ENCODE measurements at regions not wholly inside any gene's neighbourhood (a gene's known extent, or its start where the extent isn't known, plus 50 kb on each side); places are given as distances from the start of the nearest gene placed in this dataset.
"Not testable (repeated sequence)": the region's sequence is repeated elsewhere in the genome, so short reads cannot be mapped to it uniquely, and the experiment has no call there.

DNA sequence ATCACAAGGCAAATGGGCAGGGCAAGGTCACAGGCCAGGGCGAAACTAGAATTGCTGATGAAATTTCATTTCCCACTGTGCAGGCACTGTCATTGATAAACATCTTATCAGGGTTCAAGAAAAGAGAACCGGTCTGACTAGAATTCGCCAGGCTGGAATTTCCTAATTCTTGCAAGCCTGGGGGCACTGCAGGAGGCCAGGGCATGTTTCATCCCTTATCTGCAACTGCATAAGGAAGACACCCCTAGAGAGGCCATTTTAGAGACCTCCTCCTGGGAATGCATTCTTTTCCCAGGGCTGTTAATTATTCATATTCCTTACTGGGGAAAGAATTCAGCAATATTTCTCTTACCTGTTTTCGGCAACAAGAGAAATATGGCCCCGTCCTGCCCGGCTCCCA lies 266.2 kb upstream of the CYLC2 start:
- no peak for DNase-seq (ENCODE audit: low spot score)

DNA sequence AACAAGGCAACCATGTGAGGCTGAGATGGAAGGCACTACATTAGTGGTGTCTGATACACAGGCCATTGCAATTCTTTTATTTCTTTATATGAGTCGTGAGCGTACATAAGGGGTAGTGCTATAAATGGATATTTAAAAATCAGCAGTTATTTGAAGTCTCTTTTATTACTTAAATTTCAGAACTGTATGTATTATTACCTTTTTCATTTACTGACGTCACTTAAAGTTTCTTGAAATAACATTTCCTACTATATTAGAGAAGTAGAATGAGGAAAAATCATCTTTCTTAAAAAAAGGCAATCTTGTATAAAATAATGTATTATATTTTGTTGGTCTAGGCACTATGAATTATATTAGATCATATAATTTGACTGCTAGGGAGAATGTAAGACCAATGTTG lies 280.9 kb upstream of the CYLC2 start:
- no peak for DNase-seq (ENCODE audit: low spot score)

DNA sequence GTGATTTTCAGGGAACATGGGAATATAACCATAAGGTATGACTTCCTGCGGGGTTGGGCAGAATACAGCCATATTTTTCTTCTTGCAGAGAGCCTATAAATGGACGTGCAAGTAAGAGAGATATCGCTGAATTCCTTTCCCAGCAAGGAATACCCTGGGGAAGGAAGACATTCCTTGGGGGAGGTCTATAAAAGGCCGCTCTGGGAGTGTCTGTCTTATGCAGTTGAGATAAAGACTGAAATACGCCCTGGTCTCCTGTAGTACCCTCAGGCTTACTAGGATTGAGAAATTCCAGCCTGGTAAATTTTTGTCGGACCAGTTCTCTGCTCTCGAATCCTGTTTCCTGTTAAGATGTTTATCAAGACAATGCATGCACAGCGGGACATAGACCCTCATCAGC lies 282.2 kb upstream of the CYLC2 start:
- DNase-seq (ENCODE audit: low spot score) = not testable (repeated sequence)

- no peak for DNase-seq (ENCODE audit: low spot score)
Observed at GRCh38 chr9:102700936-102701335, 294.2 kb upstream of the CYLC2 start.

- DNase-seq (ENCODE audit: low spot score) = no peak
Observed at GRCh38 chr9:102669220-102669619, 325.9 kb upstream of the CYLC2 start.

DNA sequence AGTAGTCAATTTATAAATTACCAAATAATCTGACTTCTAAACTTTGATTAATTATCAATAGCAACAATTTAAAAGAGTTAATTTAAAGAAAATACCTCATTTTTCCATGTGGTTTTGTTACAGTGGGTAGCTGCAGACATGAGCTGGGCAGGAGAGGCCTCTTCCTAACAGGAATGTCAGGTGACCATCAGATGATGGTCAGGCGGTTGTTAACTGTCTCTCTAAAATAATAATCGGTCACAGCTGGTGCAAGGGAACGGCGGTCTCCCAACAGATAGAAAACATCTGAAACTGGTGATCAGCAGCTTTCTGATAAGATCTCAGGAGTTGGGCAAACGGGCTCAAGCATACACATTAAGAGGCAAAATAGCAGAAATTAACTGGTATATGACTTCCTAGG lies 342.7 kb upstream of the CYLC2 start:
- no peak for DNase-seq (ENCODE audit: low spot score)

GRCh38 chr9:102650896-102651295 lies 344.2 kb upstream of the CYLC2 start:
- DNase-seq (ENCODE audit: low spot score) = no peak

- no peak for DNase-seq (ENCODE audit: low spot score)
Observed at GRCh38 chr9:102642651-102643050, 352.5 kb upstream of the CYLC2 start.

DNA sequence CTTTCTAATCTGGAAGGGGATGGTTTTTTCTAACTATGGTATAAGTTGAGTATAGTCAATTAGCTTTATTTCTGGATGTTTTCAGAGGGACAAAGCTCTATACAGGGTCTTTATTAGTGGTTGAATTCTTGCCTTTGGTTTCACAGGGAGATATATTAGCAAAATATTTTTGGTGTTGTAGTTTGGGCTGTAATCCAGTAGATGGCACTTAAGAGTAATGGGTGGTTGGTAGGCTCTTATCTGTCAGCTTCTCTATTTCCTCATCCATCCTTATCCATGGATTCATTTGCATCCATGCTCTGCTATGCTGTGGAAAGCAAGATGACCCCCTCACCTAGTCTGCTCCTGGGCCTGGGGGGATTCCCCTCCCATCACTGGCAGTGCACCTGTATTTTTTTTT lies 363.6 kb upstream of the CYLC2 start:
- DNase-seq (ENCODE audit: low spot score) = peak; percentile 37

GRCh38 chr9:102609461-102609860 lies 385.7 kb upstream of the CYLC2 start:
- DNase-seq (ENCODE audit: low spot score) = no peak

DNA sequence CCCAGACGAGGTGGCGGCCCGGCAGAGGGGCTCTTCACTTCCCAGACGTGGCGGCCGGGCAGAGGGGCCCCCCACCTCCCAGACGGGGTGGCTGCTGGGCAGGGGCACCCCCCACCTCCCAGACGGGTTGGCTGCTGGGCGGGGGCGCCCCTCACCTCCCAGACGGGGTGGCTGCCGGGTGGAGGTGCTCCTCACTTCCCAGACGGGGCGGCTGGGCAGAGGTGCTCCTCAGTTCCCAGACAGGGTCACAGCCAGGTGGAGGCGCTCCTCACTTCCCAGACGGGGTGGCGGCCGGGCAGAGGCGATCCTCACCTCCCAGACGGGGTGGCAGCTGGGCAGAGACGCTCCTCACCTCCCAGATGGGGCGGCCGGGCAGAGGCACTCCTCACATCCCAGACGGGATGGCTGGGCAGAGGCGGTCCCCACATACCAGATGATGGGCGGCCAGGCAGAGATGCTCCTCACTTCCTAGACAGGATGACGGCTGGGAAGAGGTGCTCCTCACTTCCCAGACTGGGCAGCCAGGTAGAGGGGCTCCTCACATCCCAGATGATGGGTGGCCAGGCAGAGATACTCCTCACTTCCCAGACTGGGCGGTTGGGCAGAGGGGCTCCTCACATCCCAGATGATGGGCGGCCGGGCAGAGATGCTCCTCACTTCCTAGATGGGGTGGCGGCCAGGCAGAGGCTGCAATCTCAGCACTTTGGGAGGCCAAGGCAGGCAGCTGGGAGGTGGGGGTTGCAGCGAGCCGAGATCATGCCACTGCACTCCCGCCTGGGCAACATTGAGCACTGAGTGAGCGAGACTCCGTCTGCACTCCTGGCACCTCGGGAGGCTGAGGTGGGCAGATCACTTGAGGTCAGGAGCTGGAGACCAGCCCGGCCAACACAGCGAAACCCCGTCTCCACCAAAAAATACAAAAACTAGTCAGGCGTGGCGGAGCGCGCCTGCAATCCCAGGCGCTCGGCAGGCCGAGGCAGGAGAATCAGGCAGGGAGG lies 391.6 kb upstream of the CYLC2 start:
- DNase-seq (ENCODE audit: low spot score) = not testable (repeated sequence)

DNA sequence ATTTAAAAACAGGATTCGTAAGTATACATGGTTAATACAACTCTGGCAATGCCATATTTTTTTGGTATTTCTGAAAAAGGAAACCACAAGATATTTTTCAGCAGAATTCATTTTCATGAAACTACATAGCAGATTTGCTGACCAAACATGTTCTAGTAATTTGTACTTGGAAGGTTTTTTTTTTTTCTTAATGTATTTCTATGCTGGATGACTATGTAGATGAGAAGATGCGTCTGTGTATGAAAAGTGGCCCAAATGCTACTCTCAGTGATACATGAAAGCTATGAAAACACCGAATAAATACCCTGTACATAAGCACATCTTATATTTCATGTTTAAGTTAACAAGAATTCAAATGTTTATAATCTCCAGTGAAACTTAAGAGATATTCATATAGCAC lies 400.9 kb upstream of the CYLC2 start:
- no peak for DNase-seq (ENCODE audit: low spot score)

DNA sequence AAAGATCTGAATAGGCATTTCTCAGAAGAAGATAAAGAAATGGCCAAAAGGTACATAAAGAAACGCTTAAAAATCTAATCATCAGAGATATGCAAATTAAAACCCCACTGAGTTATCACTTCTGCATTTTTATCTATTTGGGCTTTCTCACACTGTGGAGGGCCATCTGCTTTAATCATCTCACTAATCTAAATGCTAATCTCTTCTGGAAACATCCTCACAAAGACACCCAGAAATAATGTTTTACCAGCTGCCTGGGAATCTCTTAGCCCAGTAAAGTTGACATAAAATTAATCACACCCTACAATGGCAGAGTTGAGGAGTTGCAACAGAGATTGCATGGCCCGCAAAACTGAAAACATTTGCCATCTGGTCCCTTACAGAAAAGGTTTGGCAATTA lies 407.9 kb upstream of the CYLC2 start:
- no peak for DNase-seq (ENCODE audit: low spot score)

GRCh38 chr9:102569436-102569835 lies 425.7 kb upstream of the CYLC2 start:
- no peak for DNase-seq (ENCODE audit: low spot score)

DNA sequence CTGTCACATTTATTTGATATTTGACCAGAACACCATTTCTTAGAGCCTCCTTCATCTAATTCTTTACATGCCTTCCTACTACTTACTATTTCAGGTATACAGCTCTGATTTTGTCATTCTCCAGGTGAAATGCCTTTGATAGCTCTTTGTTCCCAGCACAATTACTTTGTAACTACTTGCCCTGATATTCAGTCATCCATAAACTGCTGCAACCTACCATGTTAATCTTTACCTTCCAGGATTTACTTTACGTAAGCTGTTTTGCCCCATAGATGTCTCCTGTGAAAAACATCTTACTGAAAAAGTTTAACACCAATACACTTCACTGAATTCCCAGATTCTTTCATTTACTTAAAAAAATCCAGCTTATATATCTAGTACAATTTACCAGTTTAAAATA lies 443.8 kb upstream of the CYLC2 start:
- no peak for DNase-seq (ENCODE audit: low spot score)

DNA sequence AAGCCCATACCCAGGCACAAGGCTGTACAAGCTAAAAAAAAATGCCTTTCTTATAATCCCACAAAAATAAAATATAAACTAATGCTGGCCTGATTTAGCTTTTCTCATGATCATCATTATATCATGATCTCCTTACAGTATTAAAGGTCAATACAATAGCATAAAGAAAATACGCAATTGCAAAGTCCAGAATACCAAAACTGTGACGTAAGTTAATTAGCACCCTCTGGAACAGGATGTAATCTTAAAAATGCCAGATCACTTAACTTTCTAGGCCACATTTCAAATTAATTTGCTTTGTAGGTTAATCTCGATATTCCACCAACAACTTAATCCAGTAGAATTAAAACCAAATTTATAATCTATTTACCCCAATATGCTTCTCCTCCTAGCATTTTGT lies 444.2 kb upstream of the CYLC2 start:
- no peak for DNase-seq (ENCODE audit: low spot score)

DNA sequence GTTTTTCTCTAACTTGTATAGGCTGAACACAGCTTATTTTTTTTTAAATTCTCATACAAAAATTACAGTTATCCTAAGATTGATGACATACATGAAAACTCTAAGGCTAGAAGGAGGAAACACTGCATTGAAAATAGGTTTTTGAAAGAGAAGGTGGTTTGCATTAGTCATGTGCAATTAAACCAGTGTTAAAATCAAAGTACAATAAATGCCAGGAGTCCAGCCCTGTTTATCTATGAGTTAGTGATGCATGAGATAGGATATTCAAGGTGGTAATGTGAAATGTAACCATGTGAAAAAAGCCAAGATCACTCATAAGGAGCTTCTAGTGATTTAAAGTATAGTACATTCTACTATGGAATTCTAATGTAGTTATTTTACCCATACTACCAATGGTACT lies 444.9 kb upstream of the CYLC2 start:
- DNase-seq (ENCODE audit: low spot score) = no peak

- DNase-seq (ENCODE audit: low spot score) = no peak
Observed at GRCh38 chr9:102534031-102534430, 461.1 kb upstream of the CYLC2 start.

GRCh38 chr9:102521097-102521755 lies 473.9 kb upstream of the CYLC2 start:
- DNase-seq (ENCODE audit: low spot score) = no peak

- no peak for DNase-seq (ENCODE audit: low spot score)
Observed at GRCh38 chr9:102519423-102519822, 475.7 kb upstream of the CYLC2 start.

GRCh38 chr9:102518324-102518723 lies 476.8 kb upstream of the CYLC2 start:
- no peak for DNase-seq (ENCODE audit: low spot score)

DNA sequence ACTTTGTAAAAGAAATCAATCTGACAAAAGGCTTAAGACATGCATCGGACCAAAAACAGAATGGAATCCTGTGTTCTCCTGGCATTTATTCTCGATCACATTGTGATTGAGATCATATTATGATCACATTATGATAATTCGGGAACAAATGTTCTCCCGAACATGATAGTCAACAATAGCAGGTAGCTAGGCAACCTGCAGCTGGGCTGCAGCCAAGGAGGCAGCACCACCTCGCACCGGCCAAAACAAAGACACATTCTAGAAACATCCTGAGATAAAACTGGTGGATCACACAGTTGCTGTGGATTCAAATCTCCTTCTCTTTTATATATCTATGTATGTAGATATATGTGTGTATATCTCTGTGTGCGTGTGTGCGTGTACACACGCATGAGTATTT lies 480.6 kb upstream of the CYLC2 start:
- DNase-seq (ENCODE audit: low spot score) = no peak

DNA sequence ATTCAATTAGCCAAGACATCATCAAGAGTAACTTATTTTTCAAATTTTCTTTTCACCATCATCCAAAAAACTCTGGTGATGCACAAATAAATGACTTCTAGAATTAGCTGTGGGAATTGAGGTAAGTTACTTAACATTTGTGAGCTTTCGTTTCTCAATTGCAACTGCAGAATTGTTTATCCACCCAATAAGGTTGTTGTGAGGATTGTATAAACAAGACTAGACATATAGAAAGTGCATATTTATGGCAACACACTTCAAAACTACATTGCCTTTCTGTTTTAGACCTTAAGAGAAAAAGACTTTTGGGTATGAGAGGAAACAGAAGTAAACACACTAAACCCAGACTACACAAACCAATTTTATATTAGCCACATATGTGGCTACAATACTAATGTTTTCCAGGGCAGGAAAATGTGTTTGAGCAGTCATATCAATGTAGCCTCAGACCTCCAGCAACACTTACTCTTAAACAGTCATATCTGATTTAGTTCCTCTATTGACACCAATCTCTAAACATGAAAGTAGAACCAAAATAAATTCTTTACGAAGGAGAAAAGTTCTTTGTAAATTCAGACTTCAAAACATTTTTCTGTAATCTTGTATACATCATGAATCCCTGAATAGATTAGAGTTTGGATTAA lies 488.0 kb upstream of the CYLC2 start:
- no peak for DNase-seq (ENCODE audit: low spot score)

Measured in LoVo (cell line).